ENCODE measurements at regions not wholly inside any gene's neighbourhood (a gene's known extent, or its start where the extent isn't known, plus 50 kb on each side); places are given as distances from the start of the nearest gene placed in this dataset.

DNA sequence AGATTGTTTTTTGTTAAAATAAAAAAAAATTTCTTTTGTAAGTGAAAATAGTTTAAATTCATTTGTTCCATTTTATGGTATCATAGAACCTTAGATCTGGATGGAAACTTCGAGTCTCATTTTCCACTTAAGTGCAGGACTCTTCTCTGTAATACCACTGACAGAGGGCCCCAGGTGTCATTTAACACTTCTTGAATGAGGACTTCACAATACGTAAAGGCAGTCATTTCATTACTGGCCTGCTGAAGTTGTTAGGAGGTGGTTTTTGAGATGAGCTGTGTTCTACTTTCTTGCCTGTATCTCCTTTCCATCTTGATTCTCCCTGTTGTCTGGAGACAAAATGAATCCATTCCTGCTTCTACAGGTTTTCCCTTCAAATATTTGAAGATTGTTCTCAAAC is 455.3 kb downstream of the DMRT2 start:
- peaks cover 4% of the 10 kb centered on the region for H3K9me3 Mint-ChIP-seq
- H3K27ac Mint-ChIP-seq = peak overlapping the region; percentile 87
- intact Hi-C loops (cut with micrococcal nuclease) = loop anchor here (1.0 kb wide), 3 partner anchors 15 to 35 kb away; no protein-coding TSS in a partner anchor
- H3K27me3 Mint-ChIP-seq (ENCODE audit: low read depth) = no peaks in the 10 kb centered on the region
- H3K4me1 Mint-ChIP-seq (ENCODE audit: low read depth) = peaks cover 20% of the 10 kb centered on the region
- no peak overlapping the region for H3K4me3 Mint-ChIP-seq (ENCODE audit: low read depth)
- no peaks in the 10 kb centered on the region for H3K36me3 Mint-ChIP-seq (ENCODE audit: low read depth)
- DNase-seq (ENCODE audit: low spot score) = no peak

DNA sequence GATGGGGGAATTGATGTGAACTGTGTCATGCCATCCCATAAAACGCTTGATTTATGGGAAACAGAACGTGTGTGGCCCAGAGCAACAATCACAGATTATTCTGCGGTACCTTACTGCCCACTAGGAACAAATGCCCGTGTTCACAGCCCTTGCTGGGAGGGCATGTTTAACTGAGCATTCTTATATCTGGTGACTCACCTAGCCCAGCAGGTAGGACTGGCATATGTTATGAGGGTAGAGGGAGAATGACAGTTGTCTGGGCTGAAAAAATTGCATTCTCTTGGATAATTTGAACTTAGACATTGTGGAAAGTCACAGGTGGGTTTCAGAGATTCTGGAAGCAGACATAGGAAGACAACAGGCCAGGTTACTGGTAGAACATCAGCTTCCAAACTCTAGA is 460.6 kb downstream of the DMRT2 start:
- Mint-ChIP-seq H3K4me3 (ENCODE audit: low read depth) (no peak overlapping the region), H3K36me3 (ENCODE audit: low read depth) (no peaks in the 10 kb centered on the region), H3K27me3 (ENCODE audit: low read depth) (no peaks in the 10 kb centered on the region), H3K4me1 (ENCODE audit: low read depth) (peaks cover 29% of the 10 kb centered on the region), H3K27ac (no peak overlapping the region), H3K9me3 (peaks cover 7% of the 10 kb centered on the region)
- intact Hi-C loops (cut with micrococcal nuclease) = no loop called here
- no peak for DNase-seq (ENCODE audit: low spot score)

DNA sequence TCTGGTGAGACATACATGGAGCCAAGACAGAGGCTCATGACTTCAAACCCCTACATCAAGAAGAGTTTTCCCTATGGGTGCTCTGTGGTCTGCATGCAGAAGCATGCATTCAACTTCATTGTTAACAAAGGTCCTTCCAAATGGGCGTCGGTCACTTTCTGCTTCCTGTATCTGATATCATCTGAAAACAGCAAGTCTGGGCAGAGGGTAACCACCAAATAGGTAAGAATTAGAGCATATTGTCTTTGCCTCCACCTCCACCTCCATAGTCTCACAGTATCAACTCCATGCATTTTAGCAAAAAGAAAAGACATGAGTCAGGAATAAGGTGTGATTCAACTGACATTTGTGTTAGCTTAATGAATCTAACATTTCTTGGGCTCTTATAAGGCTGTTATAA is 462.9 kb downstream of the DMRT2 start:
- Mint-ChIP-seq H3K27ac (peak overlapping the region; percentile 34), H3K4me3 (ENCODE audit: low read depth) (no peak overlapping the region), H3K4me1 (ENCODE audit: low read depth) (peaks cover 15% of the 10 kb centered on the region), H3K27me3 (ENCODE audit: low read depth) (no peaks in the 10 kb centered on the region), H3K9me3 (peaks cover 7% of the 10 kb centered on the region), H3K36me3 (ENCODE audit: low read depth) (no peaks in the 10 kb centered on the region)
- intact Hi-C loops (cut with micrococcal nuclease) = no loop called here
- DNase-seq (ENCODE audit: low spot score) = no peak

DNA sequence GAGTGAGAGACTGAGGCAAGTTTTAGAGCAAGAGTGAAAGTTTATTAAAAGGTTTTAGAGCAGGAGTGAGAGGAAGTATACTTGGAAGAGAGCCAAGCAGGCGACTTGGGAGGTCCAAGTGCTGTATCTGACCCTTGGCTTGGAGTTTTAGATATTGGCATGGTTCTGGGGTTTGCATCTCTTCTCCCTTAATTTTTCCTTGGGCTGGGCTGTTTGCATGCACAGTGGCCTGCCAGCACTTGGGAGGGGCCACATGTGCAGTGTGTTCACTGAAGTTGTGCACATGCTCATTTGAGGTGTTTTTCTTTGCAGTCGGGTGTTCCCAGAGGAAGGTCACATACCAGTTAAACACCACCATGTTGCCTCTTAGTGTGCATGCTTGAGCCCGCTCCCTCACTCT is 464.1 kb downstream of the DMRT2 start:
- no peak for DNase-seq (ENCODE audit: low spot score)
- intact Hi-C loops (cut with micrococcal nuclease) = no loop called here
- Mint-ChIP-seq H3K36me3 (ENCODE audit: low read depth) (no peaks in the 10 kb centered on the region), H3K4me3 (ENCODE audit: low read depth) (no peak overlapping the region), H3K27me3 (ENCODE audit: low read depth) (no peaks in the 10 kb centered on the region), H3K4me1 (ENCODE audit: low read depth) (peaks cover 15% of the 10 kb centered on the region), H3K27ac (no peak overlapping the region), H3K9me3 (peaks cover 7% of the 10 kb centered on the region)

DNA sequence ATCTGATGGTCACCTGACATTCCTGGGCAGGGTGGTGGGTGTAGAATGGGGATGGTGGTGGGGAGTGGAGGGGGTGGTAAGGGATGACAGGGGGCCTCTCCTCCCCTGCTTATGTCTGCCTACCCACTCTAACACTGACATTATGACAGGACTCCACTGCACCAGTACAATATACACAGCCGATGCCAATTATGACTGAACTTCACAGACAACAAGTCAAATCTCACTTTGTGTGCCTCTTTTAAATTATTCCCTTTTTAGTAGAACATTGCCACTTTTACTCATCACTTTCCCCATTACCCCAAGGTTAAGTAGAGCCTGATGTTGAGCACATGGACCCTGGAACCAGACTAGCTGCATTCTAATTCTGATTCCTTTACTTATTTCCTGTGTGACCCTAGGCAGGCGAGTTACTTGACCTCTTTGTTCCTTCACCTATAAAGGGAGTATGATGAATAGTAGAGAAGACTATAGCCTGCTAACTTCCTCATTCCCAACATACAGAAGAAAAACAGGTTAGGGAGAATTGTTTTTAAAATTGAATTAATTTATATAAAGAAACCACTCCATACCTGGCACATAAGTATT is 464.7 kb downstream of the DMRT2 start:
- H3K27me3 Mint-ChIP-seq (ENCODE audit: low read depth) = no peaks in the 10 kb centered on the region
- peaks cover 7% of the 10 kb centered on the region for H3K9me3 Mint-ChIP-seq
- no peaks in the 10 kb centered on the region for H3K36me3 Mint-ChIP-seq (ENCODE audit: low read depth)
- H3K4me1 Mint-ChIP-seq (ENCODE audit: low read depth) = peaks cover 15% of the 10 kb centered on the region
- intact Hi-C loops (cut with micrococcal nuclease) = no loop called here
- H3K27ac Mint-ChIP-seq = no peak overlapping the region
- no peak for DNase-seq (ENCODE audit: low spot score)
- H3K4me3 Mint-ChIP-seq (ENCODE audit: low read depth) = no peak overlapping the region

DNA sequence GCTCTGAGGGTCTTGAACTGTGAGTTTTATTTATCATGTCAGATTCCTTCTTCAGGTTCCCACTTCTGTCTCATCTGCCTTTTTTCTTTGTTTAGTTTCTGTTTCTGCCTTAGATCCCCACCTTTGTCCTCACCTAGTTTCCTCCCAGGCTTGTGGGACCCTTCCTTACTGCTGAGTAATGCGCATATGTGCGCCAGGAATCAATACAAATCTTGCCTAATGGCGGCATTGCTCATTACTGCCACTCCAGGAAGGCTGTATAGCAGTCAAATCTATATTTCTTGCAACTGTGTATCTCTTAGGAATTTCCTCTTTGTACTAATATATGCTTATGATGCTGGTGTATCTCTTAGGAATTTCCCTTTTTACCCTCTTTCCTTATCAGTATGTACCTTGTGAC is 465.4 kb downstream of the DMRT2 start:
- peak overlapping the region; percentile 67 for H3K27ac Mint-ChIP-seq
- no peaks in the 10 kb centered on the region for H3K27me3 Mint-ChIP-seq (ENCODE audit: low read depth)
- no peaks in the 10 kb centered on the region for H3K36me3 Mint-ChIP-seq (ENCODE audit: low read depth)
- DNase-seq (ENCODE audit: low spot score) = no peak
- peaks cover 7% of the 10 kb centered on the region for H3K9me3 Mint-ChIP-seq
- no peak overlapping the region for H3K4me3 Mint-ChIP-seq (ENCODE audit: low read depth)
- H3K4me1 Mint-ChIP-seq (ENCODE audit: low read depth) = peaks cover 17% of the 10 kb centered on the region
- intact Hi-C loops (cut with micrococcal nuclease) = no loop called here

DNA sequence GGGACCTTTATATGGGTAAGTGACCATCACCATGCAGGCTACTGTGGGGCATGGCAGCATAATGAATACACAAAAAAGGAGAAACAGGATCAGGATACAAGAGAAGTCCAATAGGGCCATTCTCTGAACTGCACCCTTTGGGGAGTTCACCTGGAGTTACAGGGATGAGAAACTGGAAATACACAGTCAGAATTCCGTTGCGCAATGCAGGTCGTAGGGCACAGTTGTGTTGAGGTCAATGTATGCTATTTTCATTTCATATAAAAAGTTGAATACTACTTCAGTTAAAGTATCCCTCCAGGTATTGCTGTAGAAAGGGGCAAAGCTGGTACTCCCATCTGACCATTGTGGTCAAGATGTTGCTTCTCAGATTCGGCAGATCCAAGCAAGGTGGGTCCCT is 471.4 kb downstream of the DMRT2 start:
- H3K4me3 Mint-ChIP-seq (ENCODE audit: low read depth) = no peak overlapping the region
- H3K27ac Mint-ChIP-seq = peak overlapping the region; percentile 58
- no peak for DNase-seq (ENCODE audit: low spot score)
- no peaks in the 10 kb centered on the region for H3K36me3 Mint-ChIP-seq (ENCODE audit: low read depth)
- H3K27me3 Mint-ChIP-seq (ENCODE audit: low read depth) = no peaks in the 10 kb centered on the region
- peaks cover 9% of the 10 kb centered on the region for H3K4me1 Mint-ChIP-seq (ENCODE audit: low read depth)
- intact Hi-C loops (cut with micrococcal nuclease) = no loop called here
- H3K9me3 Mint-ChIP-seq = no peaks in the 10 kb centered on the region

DNA sequence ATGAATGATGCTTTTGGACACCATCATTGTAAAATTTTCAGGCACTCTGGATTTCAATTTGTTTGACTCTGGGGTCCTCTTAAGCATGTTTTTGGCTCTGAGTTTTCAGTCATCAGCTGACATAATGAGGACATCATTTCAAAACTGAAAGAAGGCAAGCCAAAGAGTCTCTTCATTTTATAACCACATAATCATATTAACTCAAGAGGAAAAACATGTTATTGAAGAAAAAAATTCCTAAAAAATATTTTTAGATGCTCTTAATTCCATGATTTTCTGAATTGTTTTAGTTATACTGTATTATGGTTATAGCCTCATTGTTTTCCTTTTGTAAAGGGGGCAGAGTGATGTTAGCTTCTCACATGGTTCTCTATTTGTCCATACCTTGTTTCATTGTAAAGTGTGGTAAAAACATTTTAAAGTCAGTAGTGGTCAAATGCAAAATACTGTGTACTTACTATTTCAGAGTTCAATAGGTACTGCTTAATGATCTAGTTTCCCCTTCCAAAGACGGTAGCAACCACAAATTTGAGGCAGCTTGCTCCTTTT is 472.1 kb downstream of the DMRT2 start:
- no peaks in the 10 kb centered on the region for H3K9me3 Mint-ChIP-seq
- no peak for DNase-seq (ENCODE audit: low spot score)
- no peaks in the 10 kb centered on the region for H3K27me3 Mint-ChIP-seq (ENCODE audit: low read depth)
- intact Hi-C loops (cut with micrococcal nuclease) = no loop called here
- peak overlapping the region; percentile 20 for H3K27ac Mint-ChIP-seq
- no peak overlapping the region for H3K4me3 Mint-ChIP-seq (ENCODE audit: low read depth)
- peaks cover 9% of the 10 kb centered on the region for H3K4me1 Mint-ChIP-seq (ENCODE audit: low read depth)
- no peaks in the 10 kb centered on the region for H3K36me3 Mint-ChIP-seq (ENCODE audit: low read depth)

DNA sequence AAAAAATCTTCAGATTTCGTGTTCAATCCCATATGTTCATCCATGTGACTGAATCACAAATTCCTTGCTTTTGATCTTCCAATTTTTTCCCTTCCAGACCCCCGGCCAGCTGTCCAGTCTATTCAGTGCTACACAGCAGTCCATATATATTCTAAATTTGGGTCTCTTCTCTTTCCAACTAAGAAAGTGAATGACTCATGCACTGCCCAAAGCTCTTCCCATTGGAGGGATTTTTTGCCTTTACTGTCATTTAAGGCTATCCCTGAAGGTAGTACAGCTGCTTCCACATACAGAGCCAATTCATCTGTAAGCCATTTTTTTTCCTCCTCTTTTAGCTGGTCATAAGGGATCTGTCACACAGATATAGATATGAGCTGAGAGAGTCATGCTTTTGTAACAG is 478.3 kb downstream of the DMRT2 start:
- H3K36me3 Mint-ChIP-seq (ENCODE audit: low read depth) = no peaks in the 10 kb centered on the region
- intact Hi-C loops (cut with micrococcal nuclease) = no loop called here
- H3K9me3 Mint-ChIP-seq = no peaks in the 10 kb centered on the region
- DNase-seq (ENCODE audit: low spot score) = no peak
- H3K4me3 Mint-ChIP-seq (ENCODE audit: low read depth) = no peak overlapping the region
- H3K27ac Mint-ChIP-seq = no peak overlapping the region
- H3K27me3 Mint-ChIP-seq (ENCODE audit: low read depth) = no peaks in the 10 kb centered on the region
- H3K4me1 Mint-ChIP-seq (ENCODE audit: low read depth) = peaks cover 2% of the 10 kb centered on the region

DNA sequence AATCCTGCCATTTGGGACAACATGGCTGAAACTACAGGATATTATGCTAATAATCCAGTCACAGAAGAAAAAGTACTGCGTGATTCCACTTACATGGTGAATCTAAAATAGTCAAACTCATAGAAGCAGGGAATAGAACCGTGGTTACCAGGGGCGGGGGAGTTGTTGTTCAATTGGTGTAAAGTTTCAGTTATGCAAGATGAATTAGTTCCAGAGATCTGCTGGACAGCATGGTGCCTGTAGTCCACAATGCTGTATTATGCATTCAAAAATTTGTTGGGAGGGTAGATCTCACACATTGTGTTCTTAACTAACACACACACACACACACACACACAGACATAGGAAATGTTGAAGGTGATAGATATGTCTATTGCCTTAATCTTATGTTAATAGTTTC is 480.5 kb downstream of the DMRT2 start:
- Mint-ChIP-seq H3K9me3 (no peaks in the 10 kb centered on the region), H3K27ac (no peak overlapping the region), H3K27me3 (ENCODE audit: low read depth) (no peaks in the 10 kb centered on the region), H3K4me1 (ENCODE audit: low read depth) (peaks cover 11% of the 10 kb centered on the region), H3K4me3 (ENCODE audit: low read depth) (no peak overlapping the region), H3K36me3 (ENCODE audit: low read depth) (no peaks in the 10 kb centered on the region)
- intact Hi-C loops (cut with micrococcal nuclease) = loop anchor here (10.0 kb wide), 1 partner anchor 74 kb away; no protein-coding TSS in a partner anchor
- DNase-seq (ENCODE audit: low spot score) = no peak

DNA sequence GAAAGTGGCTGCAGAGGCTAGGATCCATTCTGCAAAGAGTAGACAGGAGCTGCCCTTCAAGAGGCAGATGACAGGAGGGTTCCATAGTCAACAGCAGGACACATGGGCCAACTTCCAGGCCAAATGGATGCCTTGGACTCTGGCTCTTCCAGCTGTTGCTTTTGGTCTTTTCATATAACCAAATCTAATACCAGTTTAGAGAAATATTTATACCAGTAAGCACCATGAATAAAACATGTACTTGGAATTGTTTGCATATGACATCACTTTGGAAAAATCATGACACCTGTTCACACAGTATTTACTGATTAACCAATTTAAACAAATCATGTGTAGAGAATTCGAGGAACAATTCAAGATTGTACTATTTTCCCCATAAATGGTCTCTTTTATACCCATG is 481.3 kb downstream of the DMRT2 start:
- Mint-ChIP-seq H3K4me3 (ENCODE audit: low read depth) (no peak overlapping the region), H3K27me3 (ENCODE audit: low read depth) (no peaks in the 10 kb centered on the region), H3K4me1 (ENCODE audit: low read depth) (peaks cover 17% of the 10 kb centered on the region), H3K27ac (no peak overlapping the region), H3K9me3 (no peaks in the 10 kb centered on the region), H3K36me3 (ENCODE audit: low read depth) (no peaks in the 10 kb centered on the region)
- no peak for DNase-seq (ENCODE audit: low spot score)
- intact Hi-C loops (cut with micrococcal nuclease) = loop anchor here (10.0 kb wide), 1 partner anchor 73 kb away; no protein-coding TSS in a partner anchor

DNA sequence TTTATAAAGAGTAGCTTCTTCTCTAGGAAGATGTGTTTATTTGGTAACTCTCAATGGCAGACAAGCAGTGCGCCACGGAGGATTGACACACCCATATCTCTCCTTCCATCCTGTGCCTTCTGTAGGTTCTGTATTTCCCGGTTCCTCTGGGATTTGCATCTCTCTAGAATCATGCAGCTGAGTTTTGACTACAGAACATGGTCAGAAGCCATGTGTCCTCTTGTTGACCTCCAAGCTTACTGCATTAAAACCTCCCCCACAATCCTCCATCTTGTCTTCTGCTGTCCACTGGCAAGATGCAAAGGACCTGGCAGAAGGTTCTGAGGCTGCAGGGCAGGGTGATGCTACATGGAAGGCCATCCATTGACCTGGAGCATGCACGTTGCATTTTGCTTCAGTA is 482.0 kb downstream of the DMRT2 start:
- intact Hi-C loops (cut with micrococcal nuclease) = loop anchor here (10.0 kb wide), 1 partner anchor 73 kb away; no protein-coding TSS in a partner anchor
- Mint-ChIP-seq H3K27me3 (ENCODE audit: low read depth) (no peaks in the 10 kb centered on the region), H3K4me1 (ENCODE audit: low read depth) (peaks cover 23% of the 10 kb centered on the region), H3K27ac (no peak overlapping the region), H3K36me3 (ENCODE audit: low read depth) (no peaks in the 10 kb centered on the region), H3K9me3 (no peaks in the 10 kb centered on the region), H3K4me3 (ENCODE audit: low read depth) (no peak overlapping the region)
- DNase-seq (ENCODE audit: low spot score) = no peak

DNA sequence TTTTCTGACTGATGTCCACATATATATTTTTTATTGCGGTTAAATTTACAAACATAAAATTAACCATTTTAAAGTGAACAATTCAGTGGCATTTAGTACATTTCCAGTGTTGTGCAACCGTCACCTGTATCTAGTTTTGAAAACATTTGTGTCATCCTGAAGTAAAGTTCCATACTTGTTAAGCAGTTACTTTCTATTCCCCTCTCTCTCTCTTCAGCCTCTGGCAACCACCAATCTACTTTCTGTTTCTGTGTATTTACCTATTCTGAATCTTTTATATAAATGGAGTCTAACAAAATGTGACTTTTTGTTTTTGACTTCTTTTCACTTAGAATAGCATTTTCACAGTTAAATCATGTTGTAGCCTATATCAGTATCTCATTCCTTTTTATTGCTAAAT is 480.1 kb upstream of the SMARCA2 start:
- H3K4me1 Mint-ChIP-seq (ENCODE audit: low read depth) = peaks cover 23% of the 10 kb centered on the region
- no peaks in the 10 kb centered on the region for H3K27me3 Mint-ChIP-seq (ENCODE audit: low read depth)
- no peaks in the 10 kb centered on the region for H3K36me3 Mint-ChIP-seq (ENCODE audit: low read depth)
- intact Hi-C loops (cut with micrococcal nuclease) = loop anchor here (10.0 kb wide), 1 partner anchor 70 kb away; no protein-coding TSS in a partner anchor
- no peaks in the 10 kb centered on the region for H3K9me3 Mint-ChIP-seq
- H3K27ac Mint-ChIP-seq = peak overlapping the region; percentile 71
- no peak overlapping the region for H3K4me3 Mint-ChIP-seq (ENCODE audit: low read depth)
- no peak for DNase-seq (ENCODE audit: low spot score)

Measured in activated T-helper 2 cell treated with anti-CD3 and anti-CD28 coated beads, Interferon-gamma antibody, Interleukin-2, Interleukin-4, amounts not matched to agents 10 μg/mL and 5 μg/mL and 100 μg/mL, durations not matched to agents 14 hours and 24 hours and 36 hours (primary cell).